A172 (cell line): ENCODE measurements at regions not wholly inside any gene's neighbourhood (a gene's known extent, or its start where the extent isn't known, plus 50 kb on each side); places are given as distances from the start of the nearest gene placed in this dataset.
"Not testable (repeated sequence)": the region's sequence is repeated elsewhere in the genome, so short reads cannot be mapped to it uniquely, and the experiment has no call there.

Experiments used
- DNase-seq: peaks from one replicate; pipeline ENCODE4 v3.0.0-alpha.2; 2015; ENCODE audit warnings: low spot score

DNA sequence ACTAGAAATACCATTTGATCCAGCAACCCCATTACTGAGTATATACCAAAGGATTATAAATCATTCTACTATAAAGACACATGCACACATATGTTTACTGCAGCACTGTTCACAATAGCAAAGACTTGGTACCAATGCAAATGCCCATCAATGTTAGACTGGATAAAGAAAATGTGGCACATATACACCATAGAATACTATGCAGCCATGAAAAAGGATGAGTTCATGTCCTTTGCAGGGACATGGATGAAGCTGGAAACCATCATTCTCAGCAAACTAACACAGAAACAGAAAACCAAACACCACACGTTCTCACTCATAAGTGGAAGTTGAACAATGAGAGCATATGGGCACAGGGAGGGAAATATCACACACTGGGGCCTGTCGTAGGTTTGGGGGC, 106.0 kb downstream of the SPATA18 start:
- DNase-seq: not testable (repeated sequence)

DNA sequence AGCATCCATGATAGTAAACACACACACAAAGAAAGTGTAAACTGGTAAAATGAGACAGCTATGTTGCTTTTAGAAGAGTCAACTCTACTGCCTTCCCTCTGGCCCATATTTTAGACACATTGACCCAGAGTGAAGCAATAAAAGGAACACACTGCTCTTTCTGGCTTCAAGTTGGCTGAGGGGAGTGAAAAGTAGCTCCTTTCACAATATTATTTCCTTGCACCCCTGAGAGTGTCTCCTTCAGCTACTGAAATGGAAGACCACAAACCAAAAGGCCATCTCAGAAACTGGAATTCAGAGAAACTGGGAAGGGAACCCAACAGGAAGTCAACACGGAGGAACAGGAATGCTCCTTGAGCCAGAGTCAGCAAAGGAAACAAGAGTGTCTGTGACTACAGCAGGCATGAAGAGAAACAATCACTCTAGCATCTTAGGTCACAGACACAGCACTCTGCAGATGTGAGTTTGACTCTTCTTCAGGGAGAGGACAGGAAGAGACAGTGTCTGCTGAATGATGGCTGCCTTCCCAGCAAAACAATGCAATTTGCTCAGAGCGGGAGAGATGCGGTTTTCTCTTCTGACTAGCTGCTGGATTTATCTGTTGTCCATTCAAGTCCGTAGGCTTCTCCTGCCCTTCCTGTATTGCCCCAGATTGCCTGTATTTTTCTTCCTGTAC, 106.7 kb downstream of the SPATA18 start:
- no peak for DNase-seq

DNA sequence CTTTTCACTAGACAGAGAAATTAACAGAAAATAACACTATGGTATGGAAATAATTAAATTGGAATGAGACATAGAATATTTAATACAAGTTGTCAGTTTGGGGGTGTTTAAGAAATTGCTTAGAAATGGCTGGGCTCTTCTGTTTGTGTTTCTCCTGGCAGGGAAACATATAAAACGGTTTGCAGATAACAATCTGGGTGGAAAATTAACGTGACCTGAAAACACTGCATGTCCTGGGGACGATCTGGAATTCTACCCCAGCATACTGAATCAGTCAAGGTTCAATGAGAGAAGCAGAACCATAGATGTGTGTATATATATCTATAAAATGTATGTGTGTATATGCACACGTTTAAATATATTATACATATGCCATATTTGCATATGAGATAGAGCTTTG, 109.8 kb downstream of the SPATA18 start:
- DNase-seq: no peak

DNA sequence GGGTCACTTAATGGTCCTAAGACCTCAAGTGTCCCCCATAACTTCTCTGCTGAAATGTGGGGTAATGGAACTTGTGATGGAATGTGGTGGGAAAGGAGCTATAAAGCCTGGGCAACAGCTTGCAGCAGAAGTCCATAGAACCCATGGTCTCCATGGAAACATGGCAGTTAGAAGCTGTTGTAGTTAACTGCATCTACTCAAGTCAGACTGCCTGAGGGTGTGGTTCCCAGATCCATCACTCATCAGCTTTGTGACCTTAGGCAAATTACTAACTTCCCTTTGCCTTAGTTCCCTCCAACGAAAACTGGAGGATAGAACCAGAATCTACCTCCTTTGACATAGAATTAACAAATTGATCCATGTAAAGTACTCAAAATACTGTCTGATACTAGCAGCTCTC, 113.0 kb downstream of the SPATA18 start:
- DNase-seq: no peak

DNA sequence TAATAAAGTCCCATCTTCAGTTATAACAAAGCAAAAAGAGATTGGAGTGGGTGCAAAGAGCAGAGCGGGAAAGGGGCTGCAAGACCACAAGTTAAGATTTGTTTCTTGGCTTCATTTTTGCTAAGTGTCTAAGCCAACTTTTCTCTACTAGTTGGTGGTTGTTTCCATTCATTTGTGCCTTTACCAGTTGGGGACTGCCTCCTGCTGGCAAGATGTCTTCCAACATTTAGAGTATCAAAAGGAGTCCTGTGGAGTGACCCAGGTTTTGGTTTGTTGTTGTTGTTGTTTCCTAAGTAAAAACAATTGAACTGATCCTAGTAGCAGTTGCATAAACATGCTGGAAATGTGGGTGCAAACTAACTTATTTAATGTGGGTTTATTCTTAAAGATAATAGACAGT, 121.1 kb downstream of the SPATA18 start:
- no peak for DNase-seq

DNA sequence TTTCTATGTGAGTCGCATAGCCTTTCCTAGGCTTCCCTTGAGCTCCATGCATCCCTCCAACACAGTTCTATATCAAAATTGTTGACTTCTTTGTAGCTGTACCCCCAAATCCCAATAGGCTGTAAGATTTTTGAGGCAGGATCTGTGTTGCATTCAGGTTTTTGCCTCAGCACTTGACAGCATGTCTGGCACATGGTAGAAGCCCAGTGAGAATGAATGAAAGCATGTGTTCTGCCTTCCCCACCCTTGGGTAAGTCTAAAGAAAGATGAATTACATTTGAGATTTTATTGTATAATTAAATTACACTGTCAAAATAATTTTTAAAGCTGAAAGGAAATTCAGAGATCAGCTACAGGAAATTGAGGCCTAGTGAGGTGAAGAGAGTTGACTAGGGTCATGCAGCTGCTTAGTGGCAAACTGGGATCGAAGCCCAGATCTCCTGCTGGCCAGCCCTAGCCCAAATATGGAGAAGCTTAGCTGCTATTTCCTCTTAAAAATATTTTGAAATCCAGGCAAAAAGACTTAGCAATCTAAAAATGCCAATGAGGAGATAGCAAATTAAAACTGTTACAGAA, 122.5 kb downstream of the SPATA18 start:
- DNase-seq: no peak

DNA sequence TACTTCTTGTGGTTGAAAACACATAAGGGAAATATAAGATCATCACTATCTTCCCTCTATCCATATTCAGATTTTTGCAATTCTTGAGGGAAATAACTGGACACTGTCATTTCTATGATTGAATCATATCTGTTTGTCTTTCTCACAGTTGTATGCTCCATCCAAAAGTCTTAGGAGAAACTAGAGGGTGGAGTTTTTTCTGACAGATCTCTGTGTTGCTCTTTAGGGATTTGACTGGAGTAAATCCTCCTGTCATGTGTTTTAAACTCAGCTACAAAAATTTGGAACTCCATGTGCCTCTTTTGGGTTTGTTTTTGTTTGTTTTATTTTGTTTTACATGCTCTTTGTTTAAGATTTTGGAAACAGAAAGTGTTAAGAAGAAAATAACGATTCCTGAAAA, 136.5 kb downstream of the SPATA18 start:
- DNase-seq: no peak

DNA sequence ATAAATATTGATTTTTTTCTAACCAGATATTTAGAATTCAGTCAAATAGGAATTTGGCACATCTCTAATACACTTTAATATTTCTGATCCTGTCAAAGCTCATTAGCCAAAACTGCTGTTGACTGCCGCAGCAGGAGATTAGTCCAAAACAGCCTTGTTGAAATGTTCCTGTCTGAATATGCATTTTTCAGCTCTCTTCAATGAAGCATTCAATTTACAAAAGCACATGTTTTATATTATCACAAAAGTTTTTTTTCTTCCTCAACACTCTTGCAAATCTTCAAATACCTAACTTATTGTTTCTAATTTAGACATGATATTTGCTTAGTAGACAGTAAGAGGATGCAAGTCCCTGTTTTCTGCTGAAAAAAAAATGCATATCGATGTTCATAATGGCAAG, 140.9 kb downstream of the SPATA18 start:
- no peak for DNase-seq

DNA sequence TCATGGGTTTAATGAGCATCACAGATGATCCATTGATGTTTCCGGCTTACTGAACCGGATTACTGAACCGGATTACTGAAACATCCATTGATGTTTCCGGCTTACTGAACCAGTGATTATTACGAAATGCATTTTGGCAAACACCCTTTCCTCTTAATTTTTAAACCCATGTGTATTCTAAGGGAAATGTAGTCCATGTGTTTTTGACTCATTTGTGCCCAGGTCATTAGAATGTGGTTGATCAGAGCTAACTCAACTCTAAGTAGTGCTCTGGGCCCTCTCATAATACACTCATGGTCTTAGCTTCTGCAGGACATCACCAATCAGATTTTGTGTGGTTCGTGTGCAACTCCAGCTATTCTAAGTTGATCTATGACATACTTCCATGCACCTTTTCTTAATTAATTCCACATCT, 141.6 kb downstream of the SPATA18 start:
- no peak for DNase-seq

DNA sequence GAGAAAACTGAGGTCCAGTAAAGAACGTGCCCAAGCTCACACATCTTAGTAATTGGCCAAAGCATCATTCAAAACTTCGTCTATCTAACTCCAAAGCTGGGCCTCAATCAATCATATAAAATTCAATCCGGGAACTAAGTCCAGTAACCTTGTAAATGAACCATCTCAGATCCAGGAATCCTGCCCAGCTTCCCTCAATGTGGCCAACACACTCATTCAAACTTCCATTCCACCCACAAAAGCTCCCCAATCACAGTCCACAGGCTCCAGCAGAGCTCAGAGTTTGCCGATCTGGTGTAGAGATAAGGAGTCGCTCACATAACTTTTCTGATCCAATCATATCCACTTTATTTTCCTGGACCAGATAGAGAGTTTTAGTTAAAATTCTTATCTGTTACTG, 144.8 kb downstream of the SPATA18 start:
- DNase-seq: no peak

DNA sequence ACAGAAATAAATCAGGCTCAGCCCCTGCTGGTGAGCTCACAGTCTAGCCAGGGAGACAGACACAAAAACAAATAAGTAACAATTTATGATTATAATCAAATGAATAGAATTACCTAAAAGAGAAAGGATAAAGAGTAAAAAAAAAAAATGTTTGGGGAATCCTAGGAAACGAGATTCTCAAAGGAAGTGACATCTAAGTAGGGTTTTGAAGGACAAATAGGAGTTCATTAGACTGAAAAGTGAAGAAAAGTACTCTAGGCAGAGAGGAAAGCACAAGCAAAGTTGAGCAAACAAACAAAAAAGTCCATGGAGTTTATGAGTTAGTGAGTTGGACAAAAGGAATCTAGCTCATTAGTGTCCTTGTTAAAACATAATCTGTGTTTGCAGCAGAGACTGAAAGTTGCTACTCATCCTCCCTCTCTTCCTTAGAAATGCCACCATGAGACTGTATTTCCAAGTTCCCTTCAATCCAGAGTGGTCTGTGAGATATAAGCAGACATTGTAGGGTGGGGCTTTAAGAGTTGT, 145.6 kb downstream of the SPATA18 start:
- DNase-seq: no peak

DNA sequence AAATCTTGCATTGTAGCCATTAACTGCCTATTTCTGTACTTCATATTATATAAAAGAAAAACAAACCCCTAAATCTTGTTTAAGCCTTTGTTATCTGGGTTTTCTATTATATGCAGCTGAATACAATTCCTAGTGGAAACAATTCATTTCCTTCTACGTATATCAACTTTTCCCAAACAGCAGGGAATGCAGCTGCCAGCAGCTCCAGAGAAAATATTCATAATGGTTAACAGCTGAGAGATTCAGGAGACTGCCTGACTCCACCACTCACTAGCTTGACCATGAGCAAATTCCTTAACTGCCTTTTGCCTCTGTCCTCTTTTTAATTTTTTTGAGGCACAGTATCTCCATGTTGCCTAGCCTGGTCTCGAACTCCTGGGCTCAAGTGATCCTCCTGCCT, 146.2 kb downstream of the SPATA18 start:
- DNase-seq: no peak

DNA sequence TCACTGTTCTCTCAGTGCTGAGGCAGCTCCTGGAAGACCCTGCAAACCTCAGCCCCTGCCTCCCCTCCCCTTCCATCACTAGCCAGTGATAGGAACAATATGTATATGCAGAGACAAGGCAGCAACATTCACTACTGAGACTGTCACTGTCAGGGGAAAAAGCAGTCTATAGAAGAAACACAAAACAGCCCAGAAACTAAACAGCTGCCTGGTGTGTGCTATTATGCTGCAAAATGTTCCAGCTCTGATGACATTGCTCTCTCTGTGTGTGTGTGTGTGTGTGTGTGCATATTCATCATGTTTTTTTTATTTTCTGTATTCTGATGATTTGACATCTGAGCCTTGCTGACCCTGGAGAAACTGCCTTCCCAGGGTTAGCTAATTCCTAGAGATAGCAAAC, 147.2 kb downstream of the SPATA18 start:
- DNase-seq: no peak

DNA sequence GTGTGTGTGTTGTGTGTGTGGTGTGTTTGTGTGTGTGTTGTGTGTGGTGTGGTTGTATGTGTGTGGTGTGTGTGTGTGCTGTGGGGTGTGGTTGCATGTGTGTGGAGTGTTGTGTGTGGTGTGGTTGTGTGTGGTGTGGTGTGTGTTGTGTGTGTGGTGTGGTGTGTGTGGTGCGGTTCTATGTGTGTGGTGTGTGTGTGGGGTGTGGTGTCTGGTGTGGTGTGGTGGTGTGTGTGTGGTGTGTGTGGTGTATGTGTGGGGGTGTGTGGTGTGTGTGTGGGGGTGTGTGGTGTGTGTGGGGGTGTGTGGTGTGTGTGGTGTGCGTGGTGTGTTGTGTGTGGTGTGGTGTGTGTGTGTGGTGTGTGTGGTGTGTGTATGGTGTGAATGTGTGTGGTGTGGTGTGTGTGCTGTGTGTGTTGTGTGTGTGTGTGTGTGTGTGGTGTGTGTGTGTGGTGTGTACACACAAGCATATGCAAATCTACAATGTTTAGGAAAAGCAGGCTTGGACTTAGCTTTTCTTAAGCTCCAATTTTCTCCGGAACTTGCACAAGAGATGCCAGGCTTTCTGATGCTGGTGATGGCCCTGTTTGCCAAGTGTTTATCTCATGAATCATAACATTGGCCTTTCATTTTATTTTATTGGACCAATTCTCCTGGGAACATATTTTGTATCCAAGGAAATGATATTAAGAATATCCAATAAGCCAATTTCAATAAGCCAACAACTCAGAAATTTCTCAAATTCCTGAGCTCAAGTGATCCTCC, 148.7 kb downstream of the SPATA18 start:
- DNase-seq: peak; percentile 50

DNA sequence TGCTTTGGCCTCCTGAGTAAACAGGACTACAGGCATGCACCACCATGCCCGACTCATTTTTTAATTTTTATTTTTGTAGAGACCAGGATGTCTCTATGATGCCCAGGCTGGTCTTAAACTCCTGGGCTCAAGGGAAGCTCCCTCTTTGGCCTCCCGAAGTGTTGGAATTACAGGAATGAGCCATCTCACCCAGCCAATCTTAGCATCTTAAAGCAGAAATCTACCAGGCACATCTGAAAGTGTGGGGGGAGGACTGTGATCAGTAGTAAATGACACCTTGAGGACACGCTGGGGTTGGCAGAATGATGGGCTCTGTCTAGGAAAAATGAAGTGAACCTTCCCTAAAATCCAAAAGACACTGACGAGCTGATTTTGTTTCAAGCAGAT, 149.2 kb downstream of the SPATA18 start:
- peak; percentile 0 for DNase-seq

DNA sequence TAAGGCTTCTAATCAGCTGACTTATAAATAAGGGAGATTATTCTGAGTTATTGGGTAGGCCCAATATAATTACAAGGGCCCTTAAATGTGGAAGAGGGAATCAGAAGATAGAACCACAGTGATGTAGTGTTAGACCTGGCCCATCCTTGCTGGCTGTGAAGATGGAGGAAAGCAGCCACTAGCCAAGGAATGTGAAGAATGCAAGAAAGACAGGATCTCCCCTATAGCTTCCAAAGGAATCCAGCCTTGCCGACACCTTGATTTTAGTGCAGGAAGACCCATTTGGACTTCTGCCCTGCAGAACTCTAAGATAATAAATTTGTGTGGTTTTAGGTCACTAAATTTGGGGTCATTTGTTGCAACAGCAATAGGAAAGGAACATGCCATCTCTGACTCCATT, 150.6 kb downstream of the SPATA18 start:
- DNase-seq: peak; percentile 8

DNA sequence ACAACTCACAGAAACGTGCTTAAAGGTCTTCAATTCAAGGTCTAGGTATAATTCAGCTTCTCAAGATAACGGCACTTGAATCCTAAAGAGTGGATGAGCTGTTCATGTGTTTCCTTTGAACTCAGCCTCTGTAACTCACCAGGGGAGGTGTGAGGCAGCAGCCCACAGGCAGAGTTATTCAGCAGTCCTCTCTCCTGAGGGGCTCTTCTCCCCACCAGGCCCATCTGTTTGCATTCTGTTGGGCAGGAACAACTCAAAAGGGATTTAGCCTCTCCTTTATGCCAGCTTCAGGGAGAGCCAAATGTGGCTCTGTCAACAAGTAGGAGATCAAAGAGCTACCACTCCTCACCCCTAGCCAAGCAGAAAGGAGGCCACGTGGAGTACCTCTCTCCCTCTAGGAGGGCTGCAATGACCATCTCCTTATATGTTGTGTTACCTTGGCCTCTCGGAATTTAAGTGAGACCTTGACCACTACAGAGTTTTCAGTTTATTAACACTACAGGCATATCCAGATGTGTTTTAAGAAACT, 151.2 kb downstream of the SPATA18 start:
- no peak for DNase-seq

DNA sequence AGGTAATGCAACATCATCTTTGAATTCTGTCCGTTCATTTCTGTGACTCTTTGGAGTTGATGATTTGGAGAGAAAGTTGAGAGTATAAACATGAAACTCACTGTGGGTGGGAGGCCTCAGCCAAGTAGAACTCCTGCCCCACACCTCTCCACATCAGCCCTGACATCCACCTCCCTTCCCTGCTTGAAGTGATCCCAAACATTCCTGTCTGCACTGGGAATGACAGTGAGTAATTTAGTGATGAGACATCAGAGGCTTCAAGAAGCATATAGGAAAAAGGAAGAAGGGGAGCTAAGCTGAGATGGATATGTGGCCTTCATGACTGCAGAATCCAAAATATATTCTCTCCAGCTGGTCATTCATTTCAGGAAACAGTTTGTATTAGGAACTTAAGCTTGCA, 151.8 kb downstream of the SPATA18 start:
- DNase-seq: no peak

DNA sequence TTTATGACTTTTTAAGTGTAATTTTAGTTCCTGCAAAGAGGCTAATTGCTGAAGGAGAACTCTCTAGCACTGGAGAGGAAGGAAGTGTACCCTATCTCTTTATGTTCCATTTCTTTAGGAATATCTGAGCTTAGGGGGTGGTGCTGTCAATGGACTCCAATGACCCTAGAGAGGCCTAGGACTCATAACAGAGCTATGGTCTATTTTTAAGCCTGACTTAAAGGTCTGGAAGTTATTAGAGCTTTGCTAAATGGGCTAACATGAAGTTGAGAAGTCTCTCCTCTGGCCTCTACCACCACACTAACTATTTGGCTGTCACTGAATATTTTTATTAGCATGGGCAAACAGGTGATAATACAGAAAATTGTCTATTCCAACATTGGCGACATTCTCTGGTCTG, 152.2 kb downstream of the SPATA18 start:
- DNase-seq: no peak

DNA sequence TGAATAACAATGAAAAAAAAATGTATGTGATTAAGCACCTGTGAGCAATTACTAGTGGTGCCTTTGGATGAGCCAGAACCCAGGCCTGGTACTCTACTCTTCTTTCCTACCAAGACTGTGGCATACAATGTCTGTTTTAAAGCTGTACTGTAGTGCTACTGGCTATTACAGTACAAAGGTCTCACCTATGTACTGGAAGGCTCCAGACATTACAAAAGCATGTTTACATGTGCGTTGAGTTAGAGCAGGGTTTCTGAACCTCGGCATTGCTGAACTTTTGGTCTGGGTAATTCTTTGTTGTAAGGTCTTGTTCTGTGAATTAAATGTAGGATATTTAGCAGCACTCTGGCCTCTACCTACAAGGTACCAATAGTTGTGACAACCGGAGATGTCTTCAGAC, 153.8 kb downstream of the SPATA18 start:
- DNase-seq: no peak

DNA sequence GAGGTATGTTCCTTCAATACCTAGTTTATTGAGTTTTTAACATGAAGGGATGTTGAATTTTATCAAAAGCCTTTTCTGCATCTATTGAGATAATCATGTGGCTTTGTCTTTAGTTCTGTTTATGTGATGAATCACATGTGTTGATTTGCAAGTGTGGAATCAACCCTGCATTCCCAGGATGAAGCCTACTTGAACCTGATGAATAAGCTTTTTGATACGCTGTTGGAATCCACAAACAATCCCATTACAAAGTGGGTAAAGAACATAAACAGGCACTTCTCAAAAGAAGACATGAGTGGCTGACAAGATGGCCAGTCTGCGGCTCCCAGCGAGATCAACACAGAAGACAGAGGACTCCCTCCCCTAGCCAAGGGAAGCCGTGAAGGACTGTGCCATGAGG, 156.0 kb downstream of the SPATA18 start:
- not testable (repeated sequence) for DNase-seq

DNA sequence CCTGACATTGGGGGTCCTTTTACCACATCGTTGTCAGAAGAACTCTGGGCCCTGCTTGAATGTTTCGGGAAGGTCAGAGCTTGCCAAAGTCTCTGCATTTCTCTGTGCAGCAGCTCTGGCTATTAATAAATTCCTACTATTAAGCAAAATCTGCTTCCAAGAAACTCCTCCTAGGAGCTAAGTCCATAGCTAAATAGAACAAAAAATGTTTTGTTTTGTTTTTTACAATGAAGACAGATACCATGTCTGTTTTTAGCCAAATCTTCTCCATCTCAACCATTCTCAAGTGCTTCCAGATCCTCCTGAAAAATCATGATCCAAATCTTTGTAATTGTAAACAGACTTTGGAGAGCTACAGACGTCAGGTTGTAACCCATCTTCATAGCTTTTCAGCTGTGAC, 161.6 kb downstream of the SPATA18 start:
- no peak for DNase-seq

DNA sequence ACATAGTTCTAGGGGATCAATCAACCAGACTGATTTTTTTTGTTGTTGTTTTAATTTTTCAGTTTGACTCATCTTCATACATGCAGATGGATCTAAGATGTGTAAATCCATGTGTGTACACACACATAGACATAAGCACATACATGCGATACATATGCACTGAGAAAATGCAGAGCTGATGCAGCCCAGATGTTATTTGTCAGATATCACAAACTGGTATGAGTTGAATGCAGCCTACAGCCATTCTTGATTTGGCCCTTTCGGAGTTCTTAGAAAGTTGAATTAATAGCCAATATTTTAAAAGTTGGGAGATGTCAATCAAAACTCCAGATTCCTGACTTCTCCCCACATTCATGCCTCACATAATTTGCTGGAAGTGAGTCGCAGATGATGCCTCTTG, 180.4 kb downstream of the SPATA18 start:
- no peak for DNase-seq
